ENCODE measurements at regions not wholly inside any gene's neighbourhood (a gene's known extent, or its start where the extent isn't known, plus 50 kb on each side); places are given as distances from the start of the nearest gene placed in this dataset.

DNA sequence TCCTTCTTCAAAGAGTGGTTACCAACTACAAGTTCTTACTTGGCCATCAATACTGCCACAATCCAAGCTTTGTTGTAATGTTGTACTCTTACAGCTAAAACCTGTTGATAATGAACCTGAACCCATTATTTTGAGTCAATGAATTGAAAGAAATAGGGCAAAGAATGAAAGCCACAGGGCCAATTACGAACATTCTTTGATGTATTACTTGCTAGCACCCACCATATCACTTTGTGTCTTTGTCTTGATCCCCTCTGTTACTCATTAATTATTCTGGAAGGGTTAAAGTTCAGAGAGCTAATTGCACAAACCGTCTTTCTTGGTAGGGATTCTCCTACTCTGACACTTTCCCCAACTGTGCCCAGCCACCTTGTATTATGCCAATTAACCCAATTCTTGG, 53.2 kb upstream of the TFEC start:
- no peaks in the 10 kb centered on the region for H3K36me3 ChIP-seq (ENCODE audit: insufficient read depth, low read length)
- DNase-seq (ENCODE audit: low read depth) (no peak), FAIRE-seq (no peak)
- H3K9ac ChIP-seq (ENCODE audit: low read length), result no peak overlapping the region
- no peak overlapping the region for H2AFZ ChIP-seq (ENCODE audit: low read depth, low read length)
- no peak overlapping the region for H3K27ac ChIP-seq (ENCODE audit: low read depth, low read length)
- Mint-ChIP-seq H3K36me3 (ENCODE audit: low read depth, unreplicated experiment) (no peaks in the 10 kb centered on the region), H3K27me3 (ENCODE audit: low read depth, unreplicated experiment) (no peaks in the 10 kb centered on the region), H3K27ac (ENCODE audit: unreplicated experiment) (no peak overlapping the region), H3K4me3 (ENCODE audit: unreplicated experiment) (no peak overlapping the region), H3K4me1 (ENCODE audit: low read depth, unreplicated experiment) (no peaks in the 10 kb centered on the region), H3K9me3 (ENCODE audit: unreplicated experiment) (peaks cover 6% of the 10 kb centered on the region)
- no peaks in the 10 kb centered on the region for H3K9me3 ChIP-seq (ENCODE audit: insufficient read depth, low read depth, low read length)
- no peaks in the 10 kb centered on the region for H3K79me2 ChIP-seq (ENCODE audit: insufficient read depth, low read length)
- H3K4me1 ChIP-seq (ENCODE audit: insufficient read depth, low read length), result no peaks in the 10 kb centered on the region
- no peak for TF ChIP-seq EZH2 (IDR thresholded peaks at IDR 0.05; ENCODE audit: insufficient read depth, low read length)
- TF ChIP-seq, protein P1, sequence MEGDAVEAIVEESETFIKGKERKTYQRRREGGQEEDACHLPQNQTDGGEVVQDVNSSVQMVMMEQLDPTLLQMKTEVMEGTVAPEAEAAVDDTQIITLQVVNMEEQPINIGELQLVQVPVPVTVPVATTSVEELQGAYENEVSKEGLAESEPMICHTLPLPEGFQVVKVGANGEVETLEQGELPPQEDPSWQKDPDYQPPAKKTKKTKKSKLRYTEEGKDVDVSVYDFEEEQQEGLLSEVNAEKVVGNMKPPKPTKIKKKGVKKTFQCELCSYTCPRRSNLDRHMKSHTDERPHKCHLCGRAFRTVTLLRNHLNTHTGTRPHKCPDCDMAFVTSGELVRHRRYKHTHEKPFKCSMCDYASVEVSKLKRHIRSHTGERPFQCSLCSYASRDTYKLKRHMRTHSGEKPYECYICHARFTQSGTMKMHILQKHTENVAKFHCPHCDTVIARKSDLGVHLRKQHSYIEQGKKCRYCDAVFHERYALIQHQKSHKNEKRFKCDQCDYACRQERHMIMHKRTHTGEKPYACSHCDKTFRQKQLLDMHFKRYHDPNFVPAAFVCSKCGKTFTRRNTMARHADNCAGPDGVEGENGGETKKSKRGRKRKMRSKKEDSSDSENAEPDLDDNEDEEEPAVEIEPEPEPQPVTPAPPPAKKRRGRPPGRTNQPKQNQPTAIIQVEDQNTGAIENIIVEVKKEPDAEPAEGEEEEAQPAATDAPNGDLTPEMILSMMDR (IDR thresholded peaks at IDR 0.05; ENCODE audit: insufficient read depth, low read depth, low read length), result no peak
- no peaks in the 10 kb centered on the region for H3K27me3 ChIP-seq (ENCODE audit: insufficient read depth, low read length)
- H3K4me3 ChIP-seq (ENCODE audit: insufficient read depth, low read depth, low read length), result no peak overlapping the region
- H3K4me2 ChIP-seq (ENCODE audit: low read length), result no peak overlapping the region
- no peaks in the 10 kb centered on the region for H4K20me1 ChIP-seq (ENCODE audit: insufficient read depth, low read length)

DNA sequence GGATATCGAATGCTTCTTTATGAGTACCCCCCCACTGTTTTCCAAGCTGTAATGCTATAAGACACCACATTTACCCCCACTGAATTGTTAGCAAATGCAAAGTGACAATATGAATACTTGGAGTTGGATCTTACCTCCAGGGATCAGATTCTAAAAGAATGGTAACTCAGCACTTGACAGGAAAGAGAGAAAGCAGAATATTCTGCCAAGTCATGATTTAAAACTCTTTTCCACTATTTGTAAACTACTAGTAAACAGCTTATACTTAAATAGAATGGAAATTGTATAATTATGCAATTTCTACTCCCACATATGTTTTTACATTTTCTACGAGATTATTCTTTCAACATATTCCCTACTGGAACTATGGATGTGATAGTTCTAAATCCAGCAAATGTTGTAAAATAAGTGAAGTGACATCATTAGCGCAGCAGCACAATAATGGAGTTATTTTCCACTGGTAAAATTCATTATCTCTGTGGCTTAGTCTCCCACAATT, 56.0 kb upstream of the TFEC start:
- TF ChIP-seq, protein P1 (IDR thresholded peaks at IDR 0.05; ENCODE audit: insufficient read depth, low read depth, low read length), result no peak
- TF ChIP-seq EZH2 (IDR thresholded peaks at IDR 0.05; ENCODE audit: insufficient read depth, low read length), result no peak

GRCh38 chr7:116087291-116087690, 56.7 kb upstream of the TFEC start:
- H4K20me1 ChIP-seq (ENCODE audit: insufficient read depth, low read length), result no peaks in the 10 kb centered on the region
- Mint-ChIP-seq H3K4me1 (ENCODE audit: low read depth, unreplicated experiment) (no peaks in the 10 kb centered on the region), H3K4me3 (ENCODE audit: unreplicated experiment) (no peak overlapping the region), H3K27me3 (ENCODE audit: low read depth, unreplicated experiment) (no peaks in the 10 kb centered on the region), H3K36me3 (ENCODE audit: low read depth, unreplicated experiment) (no peaks in the 10 kb centered on the region), H3K9me3 (ENCODE audit: unreplicated experiment) (no peaks in the 10 kb centered on the region), H3K27ac (ENCODE audit: unreplicated experiment) (no peak overlapping the region)
- H3K9me3 ChIP-seq (ENCODE audit: insufficient read depth, low read depth, low read length), result no peaks in the 10 kb centered on the region
- no peaks in the 10 kb centered on the region for H3K4me1 ChIP-seq (ENCODE audit: insufficient read depth, low read length)
- DNase-seq (ENCODE audit: low read depth) (no peak), FAIRE-seq (no peak)
- H3K79me2 ChIP-seq (ENCODE audit: insufficient read depth, low read length), result no peaks in the 10 kb centered on the region
- H3K36me3 ChIP-seq (ENCODE audit: insufficient read depth, low read length), result no peaks in the 10 kb centered on the region
- H3K27ac ChIP-seq (ENCODE audit: low read depth, low read length), result no peak overlapping the region
- no peak overlapping the region for H2AFZ ChIP-seq (ENCODE audit: low read depth, low read length)
- no peaks in the 10 kb centered on the region for H3K27me3 ChIP-seq (ENCODE audit: insufficient read depth, low read length)
- TF ChIP-seq, protein P1 (IDR thresholded peaks at IDR 0.05; ENCODE audit: insufficient read depth, low read depth, low read length), result no peak
- TF ChIP-seq EZH2 (IDR thresholded peaks at IDR 0.05; ENCODE audit: insufficient read depth, low read length), result no peak
- H3K4me3 ChIP-seq (ENCODE audit: insufficient read depth, low read depth, low read length), result no peak overlapping the region
- no peak overlapping the region for H3K9ac ChIP-seq (ENCODE audit: low read length)
- no peak overlapping the region for H3K4me2 ChIP-seq (ENCODE audit: low read length)

More for the DNA sequence above, 56.0 kb upstream of the TFEC start:
- Histone ChIP-seq H3K27me3 (ENCODE audit: insufficient read depth, low read length) (no peaks in the 10 kb centered on the region), H3K79me2 (ENCODE audit: insufficient read depth, low read length) (no peaks in the 10 kb centered on the region), H3K36me3 (ENCODE audit: insufficient read depth, low read length) (no peaks in the 10 kb centered on the region), H3K9me3 (ENCODE audit: insufficient read depth, low read depth, low read length) (no peaks in the 10 kb centered on the region), H3K4me3 (ENCODE audit: insufficient read depth, low read depth, low read length) (no peak overlapping the region), H3K4me2 (ENCODE audit: low read length) (no peak overlapping the region), H3K4me1 (ENCODE audit: insufficient read depth, low read length) (no peaks in the 10 kb centered on the region), H4K20me1 (ENCODE audit: insufficient read depth, low read length) (no peaks in the 10 kb centered on the region), H2AFZ (ENCODE audit: low read depth, low read length) (no peak overlapping the region), H3K9ac (ENCODE audit: low read length) (no peak overlapping the region), H3K27ac (ENCODE audit: low read depth, low read length) (no peak overlapping the region)
- H3K27ac Mint-ChIP-seq (ENCODE audit: unreplicated experiment), result no peak overlapping the region
- H3K4me1 Mint-ChIP-seq (ENCODE audit: low read depth, unreplicated experiment), result no peaks in the 10 kb centered on the region
- FAIRE-seq (no peak), DNase-seq (ENCODE audit: low read depth) (no peak)
- H3K4me3 Mint-ChIP-seq (ENCODE audit: unreplicated experiment), result no peak overlapping the region
- H3K9me3 Mint-ChIP-seq (ENCODE audit: unreplicated experiment), result no peaks in the 10 kb centered on the region
- no peaks in the 10 kb centered on the region for H3K36me3 Mint-ChIP-seq (ENCODE audit: low read depth, unreplicated experiment)
- H3K27me3 Mint-ChIP-seq (ENCODE audit: low read depth, unreplicated experiment), result no peaks in the 10 kb centered on the region
